ENCODE measurements at regions not wholly inside any gene's neighbourhood (a gene's known extent, or its start where the extent isn't known, plus 50 kb on each side); places are given as distances from the start of the nearest gene placed in this dataset.

- Histone ChIP-seq H3K4me1 (ENCODE audit: low read depth, poor library complexity, severe bottlenecking) (no peaks in the 10 kb centered on the region), H3K79me2 (ENCODE audit: insufficient read depth, low read depth) (no peaks in the 10 kb centered on the region), H3K4me2 (no peak overlapping the region), H3K27ac (no peak overlapping the region), H3K36me3 (ENCODE audit: insufficient read depth) (no peaks in the 10 kb centered on the region), H4K20me1 (ENCODE audit: insufficient read depth) (no peaks in the 10 kb centered on the region), H3K27me3 (ENCODE audit: insufficient read depth, low read depth) (no peaks in the 10 kb centered on the region), H2AFZ (ENCODE audit: low read depth) (no peak overlapping the region), H3K4me3 (IDR thresholded peaks at IDR 0.05; ENCODE audit: insufficient read depth, low read depth, low read length) (no peak overlapping the region), H3K9ac (no peak overlapping the region)
- TF ChIP-seq, protein P1, sequence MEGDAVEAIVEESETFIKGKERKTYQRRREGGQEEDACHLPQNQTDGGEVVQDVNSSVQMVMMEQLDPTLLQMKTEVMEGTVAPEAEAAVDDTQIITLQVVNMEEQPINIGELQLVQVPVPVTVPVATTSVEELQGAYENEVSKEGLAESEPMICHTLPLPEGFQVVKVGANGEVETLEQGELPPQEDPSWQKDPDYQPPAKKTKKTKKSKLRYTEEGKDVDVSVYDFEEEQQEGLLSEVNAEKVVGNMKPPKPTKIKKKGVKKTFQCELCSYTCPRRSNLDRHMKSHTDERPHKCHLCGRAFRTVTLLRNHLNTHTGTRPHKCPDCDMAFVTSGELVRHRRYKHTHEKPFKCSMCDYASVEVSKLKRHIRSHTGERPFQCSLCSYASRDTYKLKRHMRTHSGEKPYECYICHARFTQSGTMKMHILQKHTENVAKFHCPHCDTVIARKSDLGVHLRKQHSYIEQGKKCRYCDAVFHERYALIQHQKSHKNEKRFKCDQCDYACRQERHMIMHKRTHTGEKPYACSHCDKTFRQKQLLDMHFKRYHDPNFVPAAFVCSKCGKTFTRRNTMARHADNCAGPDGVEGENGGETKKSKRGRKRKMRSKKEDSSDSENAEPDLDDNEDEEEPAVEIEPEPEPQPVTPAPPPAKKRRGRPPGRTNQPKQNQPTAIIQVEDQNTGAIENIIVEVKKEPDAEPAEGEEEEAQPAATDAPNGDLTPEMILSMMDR (conservative IDR thresholded peaks at IDR 0.05; ENCODE audit: low read depth, low read length), result no peak
Observed at GRCh38 chr20:23270382-23270911, 80.1 kb upstream of the NXT1 start.

- H4K20me1 ChIP-seq (ENCODE audit: insufficient read depth), result no peaks in the 10 kb centered on the region
- no peaks in the 10 kb centered on the region for H3K79me2 ChIP-seq (ENCODE audit: insufficient read depth, low read depth)
- H3K4me2 ChIP-seq, result no peak overlapping the region
- H3K4me1 ChIP-seq (ENCODE audit: low read depth, poor library complexity, severe bottlenecking), result no peaks in the 10 kb centered on the region
- H3K4me3 ChIP-seq (IDR thresholded peaks at IDR 0.05; ENCODE audit: insufficient read depth, low read depth, low read length), result no peak overlapping the region
- TF ChIP-seq, protein P1 (conservative IDR thresholded peaks at IDR 0.05; ENCODE audit: low read depth, low read length), result no peak
- no peak overlapping the region for H2AFZ ChIP-seq (ENCODE audit: low read depth)
- H3K9ac ChIP-seq, result no peak overlapping the region
- no peak overlapping the region for H3K27ac ChIP-seq
- no peaks in the 10 kb centered on the region for H3K36me3 ChIP-seq (ENCODE audit: insufficient read depth)
- H3K27me3 ChIP-seq (ENCODE audit: insufficient read depth, low read depth), result no peaks in the 10 kb centered on the region
Observed at GRCh38 chr20:23269954-23270353, 80.6 kb upstream of the NXT1 start.

DNA sequence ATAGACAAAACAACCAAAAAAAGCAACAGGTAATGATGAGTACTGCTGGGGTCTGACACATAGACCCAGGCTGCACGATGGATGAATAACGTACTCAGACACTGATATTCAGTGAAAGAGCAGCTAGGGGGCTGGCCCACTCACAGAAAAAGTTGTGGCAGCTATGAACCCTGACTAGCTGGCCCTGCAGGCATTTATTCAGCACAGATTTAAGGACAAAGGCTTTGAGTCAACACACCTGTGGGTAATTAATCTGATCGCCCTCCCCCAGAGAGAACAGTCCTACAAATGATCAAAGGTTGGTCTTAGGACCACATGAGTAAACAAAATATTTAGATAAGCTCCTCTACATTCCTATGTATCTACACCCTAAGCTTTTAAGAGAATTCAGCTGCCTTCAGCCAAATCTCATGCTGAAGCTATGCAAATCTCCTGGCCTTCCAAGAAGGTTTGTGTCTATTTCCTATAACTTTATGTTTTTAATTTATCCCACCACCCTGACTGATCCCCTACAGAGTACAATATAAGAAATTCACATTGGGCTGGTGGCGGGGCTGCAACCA, 81.7 kb upstream of the NXT1 start:
- no peaks in the 10 kb centered on the region for H3K36me3 ChIP-seq (ENCODE audit: insufficient read depth)
- no peak overlapping the region for H3K4me2 ChIP-seq
- H3K27ac ChIP-seq, result no peak overlapping the region
- H4K20me1 ChIP-seq (ENCODE audit: insufficient read depth), result no peaks in the 10 kb centered on the region
- H3K4me1 ChIP-seq (ENCODE audit: low read depth, poor library complexity, severe bottlenecking), result no peaks in the 10 kb centered on the region
- no peak overlapping the region for H2AFZ ChIP-seq (ENCODE audit: low read depth)
- no peak overlapping the region for H3K9ac ChIP-seq
- TF ChIP-seq, protein P1 (conservative IDR thresholded peaks at IDR 0.05; ENCODE audit: low read depth, low read length), result no peak
- no peaks in the 10 kb centered on the region for H3K79me2 ChIP-seq (ENCODE audit: insufficient read depth, low read depth)
- no peaks in the 10 kb centered on the region for H3K27me3 ChIP-seq (ENCODE audit: insufficient read depth, low read depth)
- H3K4me3 ChIP-seq (IDR thresholded peaks at IDR 0.05; ENCODE audit: insufficient read depth, low read depth, low read length), result no peak overlapping the region

GRCh38 chr20:23267909-23268308, 82.7 kb upstream of the NXT1 start:
- no peak overlapping the region for H3K4me3 ChIP-seq (IDR thresholded peaks at IDR 0.05; ENCODE audit: insufficient read depth, low read depth, low read length)
- H3K27me3 ChIP-seq (ENCODE audit: insufficient read depth, low read depth), result no peaks in the 10 kb centered on the region
- no peaks in the 10 kb centered on the region for H3K4me1 ChIP-seq (ENCODE audit: low read depth, poor library complexity, severe bottlenecking)
- H3K9ac ChIP-seq, result no peak overlapping the region
- no peaks in the 10 kb centered on the region for H3K79me2 ChIP-seq (ENCODE audit: insufficient read depth, low read depth)
- no peak overlapping the region for H3K27ac ChIP-seq
- TF ChIP-seq, protein P1 (conservative IDR thresholded peaks at IDR 0.05; ENCODE audit: low read depth, low read length), result no peak
- no peaks in the 10 kb centered on the region for H4K20me1 ChIP-seq (ENCODE audit: insufficient read depth)
- no peaks in the 10 kb centered on the region for H3K36me3 ChIP-seq (ENCODE audit: insufficient read depth)
- no peak overlapping the region for H2AFZ ChIP-seq (ENCODE audit: low read depth)
- H3K4me2 ChIP-seq, result no peak overlapping the region

Data from KMS-11 (cell line).